LoVo (cell line): ENCODE measurements at regions not wholly inside any gene's neighbourhood (a gene's known extent, or its start where the extent isn't known, plus 50 kb on each side); places are given as distances from the start of the nearest gene placed in this dataset.

Experiments used
- DNase-seq: peaks from one replicate; pipeline ENCODE4 v3.0.0-alpha.2; 2016; ENCODE audit warnings: low spot score

DNA sequence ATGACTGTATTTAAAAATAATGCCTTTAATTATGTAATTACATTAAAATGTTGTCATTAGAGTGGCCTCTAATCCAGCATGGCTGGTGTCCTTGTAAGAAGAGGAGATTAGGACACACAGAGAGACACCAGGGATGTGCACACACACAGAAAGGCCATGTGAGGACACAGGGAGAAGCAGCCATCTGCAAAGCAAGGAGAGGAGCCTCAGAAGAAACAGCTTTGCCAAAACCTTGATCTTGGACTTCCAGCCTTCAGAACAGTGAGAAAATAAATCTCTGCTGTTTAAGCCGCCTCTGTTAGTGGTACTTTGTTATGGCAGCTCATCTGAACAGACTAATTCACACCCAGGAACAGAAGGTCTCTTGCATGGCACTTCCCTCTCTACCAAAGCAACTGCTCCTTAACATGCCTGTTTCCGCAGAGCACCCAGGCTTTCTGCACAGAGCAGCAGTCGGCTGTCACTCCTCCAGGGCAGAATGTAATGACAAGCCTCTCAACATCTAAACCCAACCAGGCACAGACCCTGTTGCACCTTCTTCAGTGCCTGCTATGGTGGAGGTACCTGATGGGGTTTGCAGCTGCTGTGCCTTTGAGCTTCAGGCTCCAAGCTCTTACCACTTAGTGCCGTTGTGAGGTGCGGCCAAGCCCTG, 377.7 kb downstream of the TDRD15 start:
- no peak for DNase-seq

DNA sequence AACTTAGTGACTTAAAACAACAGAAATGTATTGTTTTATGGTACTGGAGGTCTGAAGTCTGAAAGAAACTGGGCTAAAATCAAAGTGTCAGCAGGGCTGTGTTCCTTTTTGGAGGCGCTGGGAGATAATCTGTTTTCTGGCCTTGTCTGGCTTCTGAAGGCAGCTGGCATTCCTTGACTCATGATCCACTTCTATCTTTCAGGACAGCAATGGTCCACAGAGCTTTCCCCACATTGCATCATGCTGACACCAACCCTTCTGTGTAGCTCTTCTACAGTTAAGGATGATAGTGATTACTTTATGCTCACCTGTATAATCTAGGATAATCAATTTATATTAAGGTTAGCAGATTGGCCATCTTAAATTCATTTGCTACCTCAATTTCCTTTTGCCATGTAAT, 392.1 kb downstream of the TDRD15 start:
- DNase-seq: no peak

DNA sequence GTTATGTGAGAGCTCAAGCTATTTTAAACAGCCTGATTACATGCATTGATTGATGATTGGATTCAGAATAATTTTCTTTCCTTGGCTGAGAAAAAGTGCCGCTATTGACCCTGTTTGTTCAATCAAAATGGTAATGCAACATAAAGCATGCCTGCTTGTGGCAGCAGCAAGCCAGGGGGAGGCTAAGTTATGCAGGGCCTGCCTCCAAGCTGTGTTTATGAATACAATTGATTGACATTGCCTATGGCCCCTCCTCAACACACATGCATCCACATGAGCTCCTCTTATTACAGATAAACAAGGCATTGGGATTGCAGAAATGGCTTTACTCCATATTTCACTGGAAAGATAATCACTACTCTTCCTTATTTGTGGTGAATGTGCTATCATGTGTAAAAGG, 395.6 kb downstream of the TDRD15 start:
- no peak for DNase-seq

DNA sequence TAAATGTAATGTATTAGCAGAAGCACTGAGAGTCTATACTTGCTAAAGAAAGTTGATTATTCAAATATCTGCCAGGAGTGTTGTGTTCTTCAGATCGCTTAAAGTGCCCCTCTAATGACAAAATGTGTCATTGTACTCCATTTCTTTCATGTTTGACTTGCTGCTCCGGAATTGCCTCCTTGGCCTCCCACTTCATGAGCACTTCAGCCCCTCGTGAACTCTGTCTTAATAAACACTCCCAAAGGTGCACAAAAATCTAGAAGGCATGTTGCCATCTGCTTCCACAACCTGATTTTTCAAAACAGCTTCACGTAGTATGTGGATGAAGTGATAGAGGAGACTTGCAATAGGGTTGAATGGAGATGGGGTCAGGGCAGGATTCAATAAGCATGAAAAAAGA, 396.1 kb downstream of the TDRD15 start:
- DNase-seq: no peak

DNA sequence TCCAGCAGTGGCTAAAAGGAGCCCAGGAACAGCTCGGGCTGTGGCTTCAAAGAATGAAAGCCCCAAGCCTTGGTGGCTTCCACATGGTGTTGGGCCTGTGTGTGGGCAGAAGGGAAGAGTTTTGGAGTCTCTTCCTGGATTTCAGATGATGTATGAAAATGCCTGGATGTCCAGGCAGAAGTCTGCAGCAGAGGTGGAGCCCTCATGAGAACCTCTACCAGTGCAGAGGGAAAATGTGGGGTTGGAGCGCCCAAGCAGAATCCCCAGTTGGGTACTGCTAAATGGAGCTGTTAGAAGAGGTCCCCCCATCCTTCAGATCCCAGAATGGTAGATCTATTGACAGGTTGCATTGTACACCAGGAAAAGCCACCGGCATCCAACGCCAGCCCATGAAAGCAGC, 412.1 kb downstream of the TDRD15 start:
- no peak for DNase-seq

DNA sequence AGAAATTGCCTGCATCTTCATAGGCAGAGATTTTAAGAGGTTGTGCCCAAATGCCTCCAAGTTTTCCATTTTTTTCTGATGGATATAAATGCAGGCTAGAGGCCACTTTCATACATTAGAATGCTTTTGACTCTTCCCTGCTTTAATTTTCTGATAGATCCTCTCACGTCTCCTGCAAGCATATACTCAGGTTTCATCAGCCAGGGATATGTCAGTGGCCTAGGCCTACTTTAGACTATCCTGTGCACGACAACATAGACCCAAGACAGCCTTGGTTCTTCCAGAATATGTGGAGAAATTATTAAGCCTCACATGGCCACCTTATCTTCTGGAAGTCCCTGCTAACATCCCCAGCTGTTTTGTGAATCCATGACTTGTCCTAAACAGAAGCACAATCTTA, 415.9 kb downstream of the TDRD15 start:
- DNase-seq: no peak

DNA sequence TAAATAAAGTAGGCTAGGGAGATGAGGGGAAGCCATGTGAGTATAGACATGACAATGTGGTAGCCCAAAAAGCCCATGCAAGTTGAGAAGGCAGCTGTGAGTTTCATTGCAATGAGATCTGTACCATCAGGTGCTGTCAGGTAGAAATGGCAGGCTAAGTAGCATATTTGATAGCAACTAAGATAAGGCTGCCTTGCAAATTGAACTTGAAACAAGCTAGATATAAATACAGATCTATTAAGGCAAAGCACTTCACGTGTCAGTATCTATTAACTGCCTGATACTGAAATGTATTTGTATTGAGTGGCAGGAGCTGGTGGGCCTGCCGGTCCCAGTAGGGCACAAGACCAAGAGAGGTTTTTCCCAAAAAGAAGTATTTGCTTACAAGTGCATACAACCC, 419.9 kb downstream of the TDRD15 start:
- no peak for DNase-seq

DNA sequence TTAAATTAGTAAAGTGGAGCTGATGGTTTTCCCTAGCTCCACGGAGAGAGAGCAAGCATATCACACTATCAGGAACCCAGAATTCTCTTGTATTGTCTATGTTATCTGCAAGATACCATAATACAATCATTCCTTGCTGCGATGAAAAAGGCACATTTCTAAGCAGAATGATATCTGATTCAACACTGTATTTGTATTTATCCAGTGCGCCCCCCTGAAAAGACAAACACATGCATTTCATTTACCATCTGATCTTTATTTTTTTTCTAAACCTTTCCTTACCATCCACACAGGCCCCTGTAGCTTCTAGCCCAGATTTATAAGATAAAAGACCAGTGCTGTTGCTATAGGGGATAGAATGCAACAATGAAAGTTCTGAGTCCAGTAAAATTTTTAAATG, 420.6 kb downstream of the TDRD15 start:
- no peak for DNase-seq

DNA sequence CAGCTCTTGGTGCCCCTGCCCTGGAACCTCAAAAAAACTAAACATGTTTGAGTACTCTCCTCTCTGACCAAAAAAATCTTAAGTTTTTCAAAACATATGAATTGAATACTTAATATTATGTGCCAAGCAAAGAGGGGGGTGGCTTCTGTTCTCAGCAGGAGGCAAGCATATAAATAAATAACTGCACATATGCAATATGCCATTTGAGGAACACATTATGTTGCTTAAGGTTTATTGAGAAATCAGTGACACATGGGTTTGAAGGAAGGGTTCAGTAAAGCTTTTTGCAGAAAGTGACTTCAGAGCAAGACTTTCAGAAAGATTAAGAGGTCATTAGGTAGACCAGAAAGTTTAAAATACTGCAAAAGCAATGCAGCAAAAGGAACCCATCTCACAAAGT, 429.2 kb downstream of the TDRD15 start:
- no peak for DNase-seq

DNA sequence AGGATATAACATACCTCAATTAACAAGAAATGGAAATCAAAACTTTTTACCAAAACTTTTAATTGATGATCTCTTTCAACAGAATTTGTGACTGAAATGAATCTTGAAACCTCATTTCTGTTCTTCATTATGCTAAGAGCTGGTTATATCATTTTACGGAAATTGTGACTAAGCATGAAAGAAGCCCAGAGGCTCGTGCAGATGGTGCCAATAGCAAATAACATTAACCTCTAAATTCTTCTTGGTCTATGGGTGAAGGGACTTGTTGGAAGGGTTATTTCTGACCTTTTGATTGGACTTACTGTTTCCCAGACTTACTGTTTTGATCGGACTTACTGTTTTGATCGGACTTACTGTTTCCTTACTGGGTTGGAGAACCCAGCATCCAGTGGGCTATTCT, 435.6 kb downstream of the TDRD15 start:
- no peak for DNase-seq

DNA sequence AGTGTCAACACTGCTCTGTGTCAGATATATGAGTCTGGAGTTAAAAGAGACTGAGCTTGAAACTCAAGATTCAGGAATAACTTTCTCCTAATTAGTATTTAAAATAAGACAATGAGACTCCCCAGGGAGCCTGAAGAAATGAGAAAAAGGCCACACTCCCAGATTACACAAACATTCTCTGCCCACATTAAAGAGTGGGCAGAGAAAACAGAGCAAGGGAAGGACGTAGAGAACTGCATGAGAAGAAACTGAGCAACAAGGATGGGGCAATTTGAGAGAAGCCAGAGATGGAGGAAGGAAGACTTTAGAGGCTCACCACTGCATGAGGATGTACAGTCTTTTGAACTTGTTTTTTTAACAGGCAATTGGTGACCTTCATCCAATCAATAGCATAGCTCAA, 438.2 kb downstream of the TDRD15 start:
- no peak for DNase-seq

DNA sequence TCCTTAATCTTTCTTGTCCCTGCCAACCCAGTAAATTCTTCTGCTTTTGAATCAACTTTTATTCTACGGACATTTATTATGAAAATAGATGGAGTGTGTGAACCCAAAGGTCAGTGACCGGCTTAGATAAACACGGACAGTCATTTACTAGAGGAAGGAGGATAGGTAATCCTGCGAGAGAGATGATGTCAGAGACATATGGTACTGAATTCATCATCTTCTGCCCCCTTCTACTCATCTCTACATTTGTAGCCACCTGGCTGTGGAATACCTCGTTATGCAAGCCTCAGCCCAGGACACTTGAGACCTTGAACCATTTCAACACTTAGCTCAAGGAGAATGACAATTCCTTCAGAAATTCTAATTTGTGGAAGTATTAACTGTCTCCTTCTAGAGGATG, 443.6 kb downstream of the TDRD15 start:
- DNase-seq: no peak

DNA sequence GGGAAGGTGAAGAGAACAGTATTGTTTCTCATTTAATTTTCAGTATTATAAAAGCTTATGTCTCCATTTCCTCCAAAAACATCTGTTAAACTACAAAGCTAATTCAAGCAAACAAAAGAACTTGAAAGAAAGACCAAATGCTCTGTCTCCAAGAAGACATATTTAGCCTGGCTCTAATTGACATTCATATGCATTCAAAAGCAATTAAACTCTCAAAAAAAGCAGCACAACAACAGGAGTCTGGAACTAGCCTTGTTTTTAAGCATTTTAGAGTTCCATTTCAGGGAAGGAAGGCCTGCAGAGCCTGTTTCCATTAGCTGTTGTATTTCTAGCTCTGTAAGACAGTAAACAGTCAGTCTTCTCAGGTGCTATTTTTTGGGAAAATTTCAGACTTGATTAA, 447.9 kb downstream of the TDRD15 start:
- no peak for DNase-seq

DNA sequence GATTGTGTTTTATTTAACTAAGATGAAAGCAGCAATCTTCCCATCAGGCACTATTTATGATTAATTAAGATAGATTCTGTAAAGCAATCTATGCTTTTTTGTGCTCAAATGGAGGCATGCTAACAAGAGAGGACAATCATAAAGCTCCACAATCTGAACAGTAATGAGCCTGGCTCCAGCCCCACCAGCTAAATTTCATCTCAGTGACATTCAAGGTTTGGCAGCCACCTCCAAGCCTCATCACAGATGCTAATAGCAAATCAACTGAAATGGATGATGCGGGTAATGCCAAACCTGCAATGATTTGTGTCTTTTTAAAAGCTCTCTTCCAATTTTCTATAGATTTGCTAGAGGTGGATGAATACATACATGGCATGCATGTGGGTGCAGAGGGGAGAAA, 456.6 kb downstream of the TDRD15 start:
- no peak for DNase-seq

DNA sequence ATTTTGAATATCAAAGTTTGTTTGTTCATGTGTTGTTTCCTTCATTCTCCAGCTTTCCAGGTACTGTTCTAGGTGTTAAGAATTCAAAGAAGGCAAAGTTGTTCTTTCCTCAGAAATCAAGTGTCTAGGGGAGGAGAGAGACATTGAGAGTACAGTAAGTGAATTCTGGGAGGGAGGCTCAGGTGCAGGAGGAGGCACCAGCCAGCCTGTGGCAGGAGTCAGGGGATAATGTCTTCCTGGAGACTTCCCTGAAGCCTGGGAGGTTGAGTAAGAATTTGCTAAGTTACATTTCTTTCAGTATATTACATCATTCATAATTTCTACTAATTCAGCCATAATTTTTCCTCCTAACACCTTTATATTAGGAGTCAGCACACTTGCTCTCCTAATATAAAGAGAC, 462.1 kb downstream of the TDRD15 start:
- DNase-seq: no peak

DNA sequence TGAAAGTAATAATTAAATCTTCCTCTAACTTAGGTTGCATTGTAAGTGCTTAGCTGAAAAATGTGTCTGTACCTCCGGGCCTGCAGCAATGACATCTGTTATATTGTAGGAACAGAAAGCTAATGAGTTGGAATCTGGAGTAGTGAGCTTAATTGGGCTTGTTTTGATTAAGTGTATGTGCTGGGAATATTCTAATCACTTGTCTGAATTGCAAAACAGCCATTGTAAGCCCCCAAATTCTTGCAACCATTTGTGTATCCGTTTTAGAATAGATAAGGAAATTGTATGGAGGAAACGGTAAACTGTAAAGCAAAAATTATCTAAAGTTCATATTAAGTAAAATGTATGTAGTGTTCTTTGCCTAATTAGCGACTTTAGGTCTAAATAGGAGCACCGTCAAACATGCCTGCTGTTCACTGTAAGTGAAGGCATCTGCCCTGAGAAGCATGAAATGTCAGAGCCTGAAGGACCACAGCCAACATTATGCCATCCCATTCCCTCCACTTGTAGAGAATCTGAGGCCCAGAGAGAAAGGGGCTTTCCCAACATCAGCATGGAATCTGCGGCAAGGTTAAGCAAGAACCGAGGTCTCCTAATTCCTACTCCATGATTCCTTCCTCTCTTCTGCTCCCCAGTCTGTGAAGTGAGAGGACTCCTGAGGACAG, 466.4 kb downstream of the TDRD15 start:
- no peak for DNase-seq

DNA sequence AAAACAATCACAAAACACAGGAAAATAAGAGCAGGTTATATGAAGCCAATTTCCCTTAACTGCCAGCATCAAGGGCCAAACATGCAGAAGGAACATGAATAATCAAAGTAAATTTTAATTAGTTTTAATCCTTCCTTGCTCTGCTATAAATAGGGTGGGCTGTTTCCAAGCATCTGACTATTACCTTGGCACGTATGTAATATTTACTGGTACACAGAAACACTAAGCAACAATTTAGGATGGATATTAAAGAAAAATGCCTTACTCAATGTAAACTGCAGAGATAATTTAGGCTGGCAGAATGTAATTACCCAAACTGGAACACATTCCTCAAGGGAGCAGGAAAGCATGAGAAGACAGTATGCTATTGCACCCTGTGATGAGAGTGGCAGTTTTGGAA, 468.2 kb downstream of the TDRD15 start:
- no peak for DNase-seq

DNA sequence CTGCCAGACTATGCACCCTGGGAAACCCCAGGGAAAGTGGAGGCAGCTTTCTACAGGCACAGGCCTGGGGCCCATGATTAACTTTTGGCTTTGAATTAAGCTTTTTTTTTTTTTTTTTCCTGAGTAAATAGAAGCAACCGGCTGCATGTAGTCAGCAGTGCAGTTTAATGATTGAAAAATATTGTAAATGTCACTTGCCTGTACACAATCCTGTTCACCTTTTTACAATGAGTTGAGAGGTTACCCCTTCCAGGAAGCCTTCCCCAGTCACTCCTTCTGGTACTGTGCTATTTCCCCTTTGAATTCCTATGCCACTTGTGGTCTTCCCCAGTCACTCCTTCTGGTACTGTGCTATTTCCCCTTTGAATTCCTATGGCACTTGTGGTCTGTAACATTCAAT, 475.6 kb downstream of the TDRD15 start:
- DNase-seq: no peak

DNA sequence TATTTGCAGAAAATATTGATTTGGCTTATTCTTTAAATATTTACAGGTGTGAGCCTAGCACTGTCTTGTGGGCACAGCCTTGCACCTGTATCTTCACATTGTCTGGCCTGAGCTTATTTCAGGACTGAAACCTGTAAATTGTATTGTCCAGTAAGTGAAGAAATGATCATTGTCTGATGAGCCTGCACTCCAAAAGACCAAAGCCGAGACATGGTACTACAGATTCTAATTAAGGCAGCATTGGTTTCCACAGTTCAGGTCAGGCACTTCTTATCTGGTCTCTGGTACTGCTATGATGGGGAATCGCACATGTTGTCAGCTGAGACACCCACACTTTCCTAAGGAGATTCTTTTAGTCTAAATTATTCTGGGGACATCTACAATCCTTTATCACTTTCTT, 479.0 kb downstream of the TDRD15 start:
- DNase-seq: no peak

DNA sequence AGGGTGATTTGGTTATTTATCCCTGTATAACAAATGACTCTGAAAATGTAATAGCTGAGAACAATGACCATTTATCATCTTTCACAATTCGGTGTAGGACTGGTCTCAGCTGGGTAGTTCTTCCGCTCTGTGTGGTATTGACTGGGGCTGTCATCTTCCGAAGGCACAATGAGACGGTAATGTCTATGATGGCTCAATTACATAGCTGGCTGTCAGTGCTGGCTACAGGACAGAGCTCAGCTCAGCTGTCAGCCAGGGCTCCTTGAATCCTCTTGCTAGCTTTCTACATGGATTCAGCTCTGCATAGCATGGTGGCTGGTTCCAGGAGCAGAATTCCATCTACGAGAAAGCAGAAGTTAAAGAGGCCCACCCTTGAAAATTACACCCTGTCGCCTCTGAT, 483.8 kb downstream of the TDRD15 start:
- DNase-seq: no peak

DNA sequence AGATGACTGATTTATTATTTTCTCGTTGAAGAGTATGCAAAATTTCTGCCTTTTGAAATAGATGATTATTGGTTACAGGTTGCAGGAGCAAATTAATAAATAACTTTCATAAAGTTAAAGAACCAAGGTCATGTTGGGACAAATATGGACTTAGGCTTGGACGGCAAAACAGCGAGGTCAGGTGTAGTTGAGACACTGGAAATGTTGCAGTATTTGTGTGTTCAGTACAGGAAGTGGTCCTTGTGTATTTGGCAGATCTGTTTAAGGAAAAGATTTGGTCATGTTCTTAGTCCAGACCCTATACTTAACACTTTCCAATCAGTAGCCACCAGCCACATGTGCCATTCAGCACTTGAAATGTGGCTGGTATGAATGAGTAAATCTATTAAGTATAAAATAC, 486.5 kb downstream of the TDRD15 start:
- no peak for DNase-seq

DNA sequence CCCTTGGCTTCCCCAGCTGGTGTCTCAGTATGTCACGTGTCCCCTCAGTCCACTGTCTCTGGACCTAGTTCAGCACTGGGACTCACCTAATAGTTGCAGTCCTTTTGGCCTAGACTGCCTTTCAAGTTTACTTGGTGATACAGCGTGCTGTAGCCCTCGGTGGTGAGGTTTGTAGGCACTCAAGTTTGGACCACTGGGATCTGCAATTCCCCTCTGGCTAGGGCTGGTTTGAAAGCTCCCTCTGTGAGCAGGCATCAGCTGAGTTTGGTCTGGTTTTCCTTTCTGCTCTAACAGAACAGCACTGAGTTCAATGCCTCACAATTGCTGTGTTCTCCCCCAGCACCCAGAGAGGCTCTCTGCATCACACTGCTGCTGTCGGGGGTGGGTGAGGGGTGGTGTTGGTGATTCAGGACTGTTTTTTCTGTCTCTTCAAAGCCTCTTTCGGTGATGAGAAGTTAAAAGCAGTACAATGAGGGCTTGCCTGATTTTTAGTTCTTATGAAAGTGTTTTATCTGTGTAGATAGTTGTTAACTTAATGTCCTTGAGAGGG, 494.2 kb downstream of the TDRD15 start:
- no peak for DNase-seq

DNA sequence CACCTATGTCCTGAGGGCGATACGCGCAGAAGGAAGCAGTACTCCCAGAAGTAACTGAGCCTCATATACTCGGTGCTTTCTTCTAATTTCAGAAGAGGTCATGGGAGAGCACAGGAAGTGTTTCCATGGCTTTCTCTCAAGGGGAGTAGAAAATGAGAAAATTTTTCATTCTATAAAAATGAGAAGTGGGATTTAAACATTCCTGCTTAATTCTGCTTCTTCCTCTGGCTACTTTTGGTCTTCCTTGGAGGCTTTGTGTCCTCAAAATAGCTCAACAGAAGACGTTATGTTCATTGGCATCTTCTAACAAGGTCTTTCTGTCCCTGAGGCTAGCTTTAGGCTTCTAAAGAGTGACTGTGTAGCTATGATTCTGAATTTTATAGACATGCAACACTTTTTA, 497.0 kb downstream of the TDRD15 start:
- no peak for DNase-seq

DNA sequence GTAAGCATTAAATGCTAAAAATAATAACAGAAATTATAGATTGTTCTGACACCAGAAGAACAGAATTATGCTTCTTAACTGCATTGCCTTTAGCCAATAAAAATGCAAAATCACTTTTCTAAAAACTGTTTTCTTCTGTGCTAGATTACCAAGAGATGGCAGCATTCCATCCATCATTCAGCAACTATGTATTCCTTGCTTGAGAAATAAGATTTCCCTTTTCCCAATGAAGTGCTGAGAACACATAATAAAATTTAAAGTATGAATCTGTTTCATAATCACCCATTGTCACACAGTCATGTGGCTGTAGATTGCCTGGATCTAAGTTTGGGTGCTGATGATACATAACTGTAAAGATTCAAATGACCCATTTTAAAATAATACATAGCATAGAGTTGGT, 504.2 kb downstream of the TDRD15 start:
- no peak for DNase-seq
